ENCODE measurements at regions not wholly inside any gene's neighbourhood (a gene's known extent, or its start where the extent isn't known, plus 50 kb on each side); places are given as distances from the start of the nearest gene placed in this dataset.

DNA sequence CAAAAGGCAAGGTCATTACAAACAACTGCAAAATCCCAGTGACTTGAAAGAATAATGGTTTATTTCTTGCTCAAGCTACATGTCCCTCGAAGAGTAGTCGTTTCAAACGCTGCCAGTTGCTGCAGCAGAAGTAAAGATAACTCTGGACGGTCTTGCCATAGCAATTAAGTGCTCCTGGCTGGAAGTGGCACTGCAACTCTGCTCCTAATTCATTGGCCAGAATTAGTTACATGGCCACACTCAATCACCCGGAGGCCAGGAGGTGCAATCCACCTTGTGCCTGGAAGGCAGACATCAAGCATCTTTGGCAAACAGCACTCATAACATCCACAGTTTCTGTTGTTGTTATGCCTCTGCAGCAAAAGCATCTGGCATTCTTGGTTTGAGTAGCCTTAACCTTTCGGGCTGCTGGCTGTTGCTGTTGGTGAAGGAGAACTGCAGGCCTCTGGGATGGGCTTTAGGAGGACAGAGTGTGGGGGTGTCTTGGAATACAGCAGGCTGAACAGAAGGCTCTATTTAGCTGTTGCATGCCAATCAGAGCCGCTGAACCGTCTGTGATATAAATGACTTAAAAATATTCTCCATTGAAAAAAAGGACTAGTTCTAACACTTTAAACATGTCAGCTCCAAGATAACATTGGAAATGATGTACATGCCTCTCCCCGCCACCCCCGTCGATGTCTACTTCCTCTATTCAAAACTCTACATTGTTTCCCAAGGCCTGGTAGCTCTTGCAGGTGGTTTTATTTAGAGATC, 123.5 kb upstream of the DYRK2 start:
- Histone ChIP-seq H3F3A (ENCODE audit: insufficient read depth, low read length, poor library complexity, severe bottlenecking) (no peaks in the 10 kb centered on the region), H3K9me3 (ENCODE audit: low read length) (no peaks in the 10 kb centered on the region), H2AFZ (ENCODE audit: low read depth, low read length) (no peak overlapping the region), H3K4me3 (ENCODE audit: low read length) (peak overlapping the region; percentile 46), H4K20me1 (ENCODE audit: insufficient read depth) (no peaks in the 10 kb centered on the region), H3K9ac (ENCODE audit: low read length) (no peak overlapping the region), H3K4me2 (ENCODE audit: low read length) (peak overlapping the region; percentile 35), H3K27me3 (ENCODE audit: insufficient read depth, low read depth, low read length) (no peaks in the 10 kb centered on the region), H3K79me2 (replicated peaks; ENCODE audit: insufficient read depth, low read length) (no peaks in the 10 kb centered on the region), H3K27ac (ENCODE audit: low read length) (peak overlapping the region; percentile 1), H3K36me3 (ENCODE audit: insufficient read depth, low read length) (no peaks in the 10 kb centered on the region), H3K9me2 (ENCODE audit: insufficient read depth, low read length) (no peaks in the 10 kb centered on the region)
- TF ChIP-seq EP300 (conservative IDR thresholded peaks at IDR 0.05; ENCODE audit: poor library complexity, severe bottlenecking), result no peak
- TF ChIP-seq EZH2 (IDR thresholded peaks at IDR 0.05; ENCODE audit: borderline replicate concordance, insufficient read depth, low read length, poor library complexity, severe bottlenecking), result no peak
- no peak for TF ChIP-seq RAD21 (conservative IDR thresholded peaks at IDR 0.05)
- TF ChIP-seq MXI1 (conservative IDR thresholded peaks at IDR 0.05; ENCODE audit: poor library complexity, severe bottlenecking), result no peak
- no peak for TF ChIP-seq SMC3 (conservative IDR thresholded peaks at IDR 0.05; ENCODE audit: poor library complexity)
- TF ChIP-seq, protein P1, sequence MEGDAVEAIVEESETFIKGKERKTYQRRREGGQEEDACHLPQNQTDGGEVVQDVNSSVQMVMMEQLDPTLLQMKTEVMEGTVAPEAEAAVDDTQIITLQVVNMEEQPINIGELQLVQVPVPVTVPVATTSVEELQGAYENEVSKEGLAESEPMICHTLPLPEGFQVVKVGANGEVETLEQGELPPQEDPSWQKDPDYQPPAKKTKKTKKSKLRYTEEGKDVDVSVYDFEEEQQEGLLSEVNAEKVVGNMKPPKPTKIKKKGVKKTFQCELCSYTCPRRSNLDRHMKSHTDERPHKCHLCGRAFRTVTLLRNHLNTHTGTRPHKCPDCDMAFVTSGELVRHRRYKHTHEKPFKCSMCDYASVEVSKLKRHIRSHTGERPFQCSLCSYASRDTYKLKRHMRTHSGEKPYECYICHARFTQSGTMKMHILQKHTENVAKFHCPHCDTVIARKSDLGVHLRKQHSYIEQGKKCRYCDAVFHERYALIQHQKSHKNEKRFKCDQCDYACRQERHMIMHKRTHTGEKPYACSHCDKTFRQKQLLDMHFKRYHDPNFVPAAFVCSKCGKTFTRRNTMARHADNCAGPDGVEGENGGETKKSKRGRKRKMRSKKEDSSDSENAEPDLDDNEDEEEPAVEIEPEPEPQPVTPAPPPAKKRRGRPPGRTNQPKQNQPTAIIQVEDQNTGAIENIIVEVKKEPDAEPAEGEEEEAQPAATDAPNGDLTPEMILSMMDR (IDR thresholded peaks at IDR 0.05; ENCODE audit: poor library complexity, severe bottlenecking), result no peak
- TF ChIP-seq, protein P2, sequence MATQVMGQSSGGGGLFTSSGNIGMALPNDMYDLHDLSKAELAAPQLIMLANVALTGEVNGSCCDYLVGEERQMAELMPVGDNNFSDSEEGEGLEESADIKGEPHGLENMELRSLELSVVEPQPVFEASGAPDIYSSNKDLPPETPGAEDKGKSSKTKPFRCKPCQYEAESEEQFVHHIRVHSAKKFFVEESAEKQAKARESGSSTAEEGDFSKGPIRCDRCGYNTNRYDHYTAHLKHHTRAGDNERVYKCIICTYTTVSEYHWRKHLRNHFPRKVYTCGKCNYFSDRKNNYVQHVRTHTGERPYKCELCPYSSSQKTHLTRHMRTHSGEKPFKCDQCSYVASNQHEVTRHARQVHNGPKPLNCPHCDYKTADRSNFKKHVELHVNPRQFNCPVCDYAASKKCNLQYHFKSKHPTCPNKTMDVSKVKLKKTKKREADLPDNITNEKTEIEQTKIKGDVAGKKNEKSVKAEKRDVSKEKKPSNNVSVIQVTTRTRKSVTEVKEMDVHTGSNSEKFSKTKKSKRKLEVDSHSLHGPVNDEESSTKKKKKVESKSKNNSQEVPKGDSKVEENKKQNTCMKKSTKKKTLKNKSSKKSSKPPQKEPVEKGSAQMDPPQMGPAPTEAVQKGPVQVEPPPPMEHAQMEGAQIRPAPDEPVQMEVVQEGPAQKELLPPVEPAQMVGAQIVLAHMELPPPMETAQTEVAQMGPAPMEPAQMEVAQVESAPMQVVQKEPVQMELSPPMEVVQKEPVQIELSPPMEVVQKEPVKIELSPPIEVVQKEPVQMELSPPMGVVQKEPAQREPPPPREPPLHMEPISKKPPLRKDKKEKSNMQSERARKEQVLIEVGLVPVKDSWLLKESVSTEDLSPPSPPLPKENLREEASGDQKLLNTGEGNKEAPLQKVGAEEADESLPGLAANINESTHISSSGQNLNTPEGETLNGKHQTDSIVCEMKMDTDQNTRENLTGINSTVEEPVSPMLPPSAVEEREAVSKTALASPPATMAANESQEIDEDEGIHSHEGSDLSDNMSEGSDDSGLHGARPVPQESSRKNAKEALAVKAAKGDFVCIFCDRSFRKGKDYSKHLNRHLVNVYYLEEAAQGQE (IDR thresholded peaks at IDR 0.05; ENCODE audit: borderline replicate concordance), result no peak
- TF ChIP-seq POLR2AphosphoS5 (IDR thresholded peaks at IDR 0.05), result no peak
- TF ChIP-seq TAF1 (IDR thresholded peaks at IDR 0.05; ENCODE audit: low read depth), result no peak

DNA sequence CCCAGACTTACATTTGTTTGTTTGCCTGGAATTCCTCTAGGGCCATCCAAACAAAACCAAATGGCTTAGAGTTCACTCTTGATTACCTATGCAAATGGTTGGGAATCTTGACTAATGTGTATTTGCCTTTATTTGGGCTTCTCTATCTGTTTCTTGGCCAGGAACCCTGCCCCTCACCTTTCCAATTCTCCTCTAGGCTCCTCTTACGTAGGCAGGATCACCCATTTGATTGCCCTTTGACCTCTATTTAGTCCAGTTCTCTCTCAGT, 123.0 kb upstream of the DYRK2 start:
- Histone ChIP-seq H3K4me3 (ENCODE audit: low read length) (peak overlapping the region; percentile 46), H3K79me2 (replicated peaks; ENCODE audit: insufficient read depth, low read length) (no peaks in the 10 kb centered on the region)

More for the DNA sequence above, 123.0 kb upstream of the DYRK2 start:
- H3K4me2 ChIP-seq (ENCODE audit: low read length), result no peak overlapping the region
- no peak for TF ChIP-seq MXI1 (conservative IDR thresholded peaks at IDR 0.05; ENCODE audit: poor library complexity, severe bottlenecking)
- TF ChIP-seq, protein P1 (IDR thresholded peaks at IDR 0.05; ENCODE audit: poor library complexity, severe bottlenecking), result no peak
- TF ChIP-seq SMC3 (conservative IDR thresholded peaks at IDR 0.05; ENCODE audit: poor library complexity), result no peak
- TF ChIP-seq POLR2AphosphoS5 (IDR thresholded peaks at IDR 0.05), result no peak
- TF ChIP-seq TAF1 (IDR thresholded peaks at IDR 0.05; ENCODE audit: low read depth), result no peak
- H3K9me2 ChIP-seq (ENCODE audit: insufficient read depth, low read length), result no peaks in the 10 kb centered on the region
- H3K9ac ChIP-seq (ENCODE audit: low read length), result no peak overlapping the region
- H3K27ac ChIP-seq (ENCODE audit: low read length), result no peak overlapping the region
- H3K27me3 ChIP-seq (ENCODE audit: insufficient read depth, low read depth, low read length), result no peaks in the 10 kb centered on the region
- no peak overlapping the region for H2AFZ ChIP-seq (ENCODE audit: low read depth, low read length)
- H3K36me3 ChIP-seq (ENCODE audit: insufficient read depth, low read length), result no peaks in the 10 kb centered on the region
- no peaks in the 10 kb centered on the region for H3K9me3 ChIP-seq (ENCODE audit: low read length)
- H4K20me1 ChIP-seq (ENCODE audit: insufficient read depth), result no peaks in the 10 kb centered on the region
- H3F3A ChIP-seq (ENCODE audit: insufficient read depth, low read length, poor library complexity, severe bottlenecking), result no peaks in the 10 kb centered on the region

All from neural cell (in vitro differentiated cells).